Parathyroid adenoma (tissue), 2 donors: ENCODE measurements at regions not wholly inside any gene's neighbourhood (a gene's known extent, or its start where the extent isn't known, plus 50 kb on each side); places are given as distances from the start of the nearest gene placed in this dataset.

Source experiments
- H2AFZ ChIP-seq: fragments of 300-600 bp; sonication (generic); one replicate; pipeline ENCODE4 v1.7.0; 2017; ENCODE audit warnings: antibody characterized with exemption, mild to moderate bottlenecking
- H3K27ac ChIP-seq: fragments of 300-600 bp; sonication (generic); one replicate; pipeline ENCODE4 v1.7.0; 2017
- H3K27me3 ChIP-seq: fragments of 300-600 bp; sonication (generic); one replicate; pipeline ENCODE4 v1.7.0; 2017; ENCODE audit warnings: low read length; ENCODE audit not compliant: control insufficient read depth, insufficient read depth
- H3K36me3 ChIP-seq: fragments of 300-600 bp; sonication (generic); one replicate; pipeline ENCODE4 v1.7.0; 2017; ENCODE audit warnings: low read length; ENCODE audit not compliant: control insufficient read depth, insufficient read depth
- H3K4me1 ChIP-seq: fragments of 300-600 bp; sonication (generic); one replicate; pipeline ENCODE4 v1.7.0; 2017; ENCODE audit warnings: control low read depth
- H3K4me2 ChIP-seq: fragments of 300-600 bp; sonication (generic); one replicate; pipeline ENCODE4 v1.7.0; 2017; ENCODE audit warnings: low read length
- H3K4me3 ChIP-seq: fragments of 300-600 bp; sonication (generic); one replicate; pipeline ENCODE4 v1.7.0; 2017; ENCODE audit warnings: low read depth, low read length
- H3K79me2 ChIP-seq: fragments of 300-600 bp; sonication (generic); one replicate; pipeline ENCODE4 v1.7.0; 2017; ENCODE audit warnings: control low read depth
- H3K9ac ChIP-seq: fragments of 300-600 bp; sonication (generic); one replicate; pipeline ENCODE4 v1.7.0; 2017; ENCODE audit warnings: mild to moderate bottlenecking
- H3K9me3 ChIP-seq: fragments of 300-600 bp; sonication (generic); one replicate; pipeline ENCODE4 v1.7.0; 2017; ENCODE audit warnings: low read length; ENCODE audit not compliant: control insufficient read depth
- TF ChIP-seq, protein P1 (sequence below): fragments of 300-600 bp; sonication (generic); IDR thresholded peaks from one replicate; pipeline ENCODE4 v1.7.0; 2017; ENCODE audit warnings: antibody characterized with exemption, mild to moderate bottlenecking
- donor health status: primary hyperparathyroidism.

DNA sequence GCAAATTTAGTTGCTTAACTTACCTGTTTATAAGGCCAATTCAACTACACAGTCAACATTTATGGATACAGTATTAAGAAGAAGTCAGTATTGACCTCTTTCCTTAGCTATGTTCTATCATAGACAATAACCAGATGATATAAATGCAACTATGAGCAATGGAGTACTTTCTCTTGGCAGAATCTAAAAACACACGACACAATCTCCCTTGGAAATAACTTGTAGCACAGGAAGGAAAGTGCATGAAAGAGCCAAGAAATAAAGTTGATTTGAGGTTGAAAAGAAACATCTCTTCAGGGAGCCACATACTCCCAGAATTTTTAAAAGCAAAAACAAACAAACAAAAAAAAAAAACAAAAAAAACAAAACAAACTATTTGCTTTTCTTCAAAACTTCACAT, 145.0 kb downstream of the EVA1A start:
- Histone ChIP-seq H2AFZ (no peak overlapping the region), H3K4me1 (no peaks in the 10 kb centered on the region), H3K4me3 (no peak overlapping the region), H3K9ac (no peak overlapping the region), H3K4me2 (no peak overlapping the region), H3K9me3 (no peaks in the 10 kb centered on the region), H3K79me2 (no peaks in the 10 kb centered on the region), H3K27ac (no peak overlapping the region), H3K27me3 (no peaks in the 10 kb centered on the region), H3K36me3 (no peaks in the 10 kb centered on the region)
- TF ChIP-seq, protein P1, sequence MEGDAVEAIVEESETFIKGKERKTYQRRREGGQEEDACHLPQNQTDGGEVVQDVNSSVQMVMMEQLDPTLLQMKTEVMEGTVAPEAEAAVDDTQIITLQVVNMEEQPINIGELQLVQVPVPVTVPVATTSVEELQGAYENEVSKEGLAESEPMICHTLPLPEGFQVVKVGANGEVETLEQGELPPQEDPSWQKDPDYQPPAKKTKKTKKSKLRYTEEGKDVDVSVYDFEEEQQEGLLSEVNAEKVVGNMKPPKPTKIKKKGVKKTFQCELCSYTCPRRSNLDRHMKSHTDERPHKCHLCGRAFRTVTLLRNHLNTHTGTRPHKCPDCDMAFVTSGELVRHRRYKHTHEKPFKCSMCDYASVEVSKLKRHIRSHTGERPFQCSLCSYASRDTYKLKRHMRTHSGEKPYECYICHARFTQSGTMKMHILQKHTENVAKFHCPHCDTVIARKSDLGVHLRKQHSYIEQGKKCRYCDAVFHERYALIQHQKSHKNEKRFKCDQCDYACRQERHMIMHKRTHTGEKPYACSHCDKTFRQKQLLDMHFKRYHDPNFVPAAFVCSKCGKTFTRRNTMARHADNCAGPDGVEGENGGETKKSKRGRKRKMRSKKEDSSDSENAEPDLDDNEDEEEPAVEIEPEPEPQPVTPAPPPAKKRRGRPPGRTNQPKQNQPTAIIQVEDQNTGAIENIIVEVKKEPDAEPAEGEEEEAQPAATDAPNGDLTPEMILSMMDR: no peak

DNA sequence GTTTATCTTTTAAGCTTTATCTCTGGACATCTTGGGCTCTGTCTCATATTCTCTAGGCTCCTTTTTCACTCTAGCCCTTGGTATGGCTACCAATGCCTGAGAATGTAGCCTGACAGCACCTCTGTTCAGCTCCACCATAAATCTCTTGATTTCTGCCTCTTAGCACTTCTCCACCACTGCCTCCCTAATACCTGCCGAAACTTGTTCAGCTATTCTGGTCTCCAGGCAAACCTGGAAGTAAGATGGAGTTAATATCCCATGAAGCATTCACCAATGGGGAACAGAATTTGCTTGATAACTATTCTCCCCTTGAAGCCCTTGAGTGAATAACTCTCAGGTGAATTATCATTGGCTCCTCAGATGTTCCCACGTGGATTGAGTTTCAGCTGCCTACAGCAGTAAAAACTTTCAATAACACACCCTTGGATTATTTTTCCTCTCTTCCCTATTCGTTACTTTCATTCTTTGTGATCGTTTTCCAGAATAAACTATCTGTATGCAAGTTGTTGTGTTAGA, 145.6 kb downstream of the EVA1A start:
- Histone ChIP-seq H3K4me3 (no peak overlapping the region), H3K9ac (no peak overlapping the region), H3K27me3 (no peaks in the 10 kb centered on the region), H2AFZ (no peak overlapping the region), H3K4me1 (no peaks in the 10 kb centered on the region), H3K79me2 (no peaks in the 10 kb centered on the region), H3K36me3 (no peaks in the 10 kb centered on the region), H3K27ac (no peak overlapping the region), H3K9me3 (no peaks in the 10 kb centered on the region), H3K4me2 (no peak overlapping the region)
- TF ChIP-seq, protein P1: no peak

DNA sequence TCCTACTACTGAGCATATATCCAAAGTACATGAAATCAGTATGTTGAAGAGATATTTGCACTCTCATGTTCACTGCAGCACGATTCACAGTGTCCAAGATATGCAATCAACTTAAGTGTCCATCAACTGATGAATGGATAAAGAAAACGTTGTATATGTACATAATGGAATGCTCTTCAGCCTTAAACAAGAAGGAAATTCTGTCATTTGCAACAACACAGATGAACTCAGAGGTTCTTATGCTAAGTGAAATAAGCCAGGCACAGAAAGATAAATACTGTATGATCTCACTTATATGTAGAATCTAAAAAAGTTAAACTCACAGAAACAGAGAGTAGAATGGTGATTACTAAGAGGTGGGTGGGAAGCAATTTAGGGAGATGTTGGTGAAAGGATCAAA, 149.2 kb downstream of the EVA1A start:
- Histone ChIP-seq H3K27ac (no peak overlapping the region), H3K36me3 (no peaks in the 10 kb centered on the region), H3K4me3 (no peak overlapping the region), H3K4me1 (no peaks in the 10 kb centered on the region), H3K79me2 (no peaks in the 10 kb centered on the region), H3K9me3 (no peaks in the 10 kb centered on the region), H3K9ac (no peak overlapping the region), H2AFZ (no peak overlapping the region), H3K4me2 (no peak overlapping the region), H3K27me3 (no peaks in the 10 kb centered on the region)
- TF ChIP-seq, protein P1: no peak

DNA sequence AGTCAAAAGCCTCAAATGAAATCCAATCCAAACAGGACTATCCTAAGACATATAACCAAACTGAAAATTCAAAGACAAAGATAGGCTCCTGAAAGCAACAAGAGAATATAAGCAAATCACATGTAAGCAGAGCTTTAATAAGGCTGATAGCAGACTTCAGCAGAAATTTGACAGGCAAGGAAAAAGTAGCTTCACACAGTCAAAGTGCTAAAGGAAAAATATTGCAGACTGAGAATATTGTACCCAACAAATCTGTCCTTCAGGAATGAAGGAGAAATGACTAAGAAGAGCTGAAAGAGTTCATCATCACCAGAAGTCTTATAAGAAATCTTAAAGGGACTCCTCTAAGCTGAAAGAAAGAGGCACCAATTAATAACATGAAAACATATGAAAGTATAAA, 150.0 kb downstream of the EVA1A start:
- Histone ChIP-seq H2AFZ (no peak overlapping the region), H3K4me3 (no peak overlapping the region), H3K9ac (no peak overlapping the region), H3K36me3 (no peaks in the 10 kb centered on the region), H3K4me2 (no peak overlapping the region), H3K79me2 (no peaks in the 10 kb centered on the region), H3K27me3 (no peaks in the 10 kb centered on the region), H3K4me1 (no peaks in the 10 kb centered on the region), H3K27ac (no peak overlapping the region), H3K9me3 (no peaks in the 10 kb centered on the region)
- TF ChIP-seq, protein P1: no peak

DNA sequence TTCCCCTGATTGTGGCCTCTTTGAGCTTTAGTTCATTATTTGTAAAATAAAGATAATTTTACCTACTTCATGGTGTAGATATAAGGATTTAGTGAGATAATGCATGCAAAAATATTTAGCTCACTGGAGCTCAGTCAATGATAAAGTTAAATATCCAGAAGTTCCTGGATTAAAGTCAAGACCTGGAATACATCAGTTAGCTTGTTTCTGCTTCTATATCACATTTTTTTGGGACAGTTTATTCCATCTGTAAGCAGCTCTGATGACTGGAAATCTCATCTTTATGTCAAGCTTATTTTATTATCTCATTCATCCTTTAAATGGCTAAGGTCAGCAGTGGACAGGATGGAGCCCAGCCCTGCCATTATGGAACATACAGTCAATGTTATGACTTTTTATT, 152.0 kb downstream of the EVA1A start:
- H3K4me2 ChIP-seq: no peak overlapping the region
- H3K36me3 ChIP-seq: no peaks in the 10 kb centered on the region
- H2AFZ ChIP-seq: no peak overlapping the region
- no peak overlapping the region for H3K4me3 ChIP-seq
- TF ChIP-seq, protein P1: no peak
- no peaks in the 10 kb centered on the region for H3K9me3 ChIP-seq
- H3K4me1 ChIP-seq: no peaks in the 10 kb centered on the region
- no peak overlapping the region for H3K9ac ChIP-seq
- no peaks in the 10 kb centered on the region for H3K79me2 ChIP-seq
- no peak overlapping the region for H3K27ac ChIP-seq
- no peaks in the 10 kb centered on the region for H3K27me3 ChIP-seq
